Natural killer cell (primary cell): ENCODE measurements at regions not wholly inside any gene's neighbourhood (a gene's known extent, or its start where the extent isn't known, plus 50 kb on each side); places are given as distances from the start of the nearest gene placed in this dataset.

Experiments used
- ATAC-seq, 3 donors: fragments of 150-1000 bp in 2 of 3; fragments of 200-7000 bp in 1 of 3; cut with Tn5 transposase; 1 replicate in 1 of 3; 2 replicates in 2 of 3; pipeline ENCODE4 v1.10.0; 2021; ENCODE audit warnings: mild to moderate bottlenecking in 2 of 3, moderate library complexity in 2 of 3
- DNase-seq, 2 donors: peaks; one replicate each; pipeline versions ENCODE4 v3.0.0 to v3.0.0-alpha.2; 2013 to 2021; ENCODE audit warnings: mixed read lengths in 1 of 2
- H3K27ac ChIP-seq: one replicate; pipeline ENCODE4 v1.5.1; 2013; ENCODE audit warnings: mild to moderate bottlenecking, low read length
- H3K27me3 ChIP-seq: one replicate; pipeline ENCODE4 v1.6.1; 2013; ENCODE audit warnings: low read length; ENCODE audit not compliant: control insufficient read depth, insufficient read depth
- H3K36me3 ChIP-seq: one replicate; pipeline ENCODE4 v1.6.1; 2013; ENCODE audit warnings: low read length; ENCODE audit not compliant: control insufficient read depth, insufficient read depth
- H3K4me1 ChIP-seq: one replicate; pipeline ENCODE4 v1.6.1; 2013; ENCODE audit warnings: low read length; ENCODE audit not compliant: control insufficient read depth, insufficient read depth
- H3K4me3 ChIP-seq: one replicate; pipeline ENCODE4 v1.5.1; 2013; ENCODE audit warnings: low read length
- H3K9me3 ChIP-seq: one replicate; pipeline ENCODE4 v1.6.1; 2013; ENCODE audit warnings: low read length; ENCODE audit not compliant: control insufficient read depth, insufficient read depth
- H3K27ac Mint-ChIP-seq, 2 donors: one replicate each; pipeline ENCODE4 v1.8.0; 2022; ENCODE audit warnings: mild to moderate bottlenecking in 2 of 2, mixed read lengths in 2 of 2, moderate library complexity in 1 of 2
- H3K27me3 Mint-ChIP-seq, 2 donors: one replicate each; pipeline ENCODE4 v1.8.0; 2022; ENCODE audit warnings: low read depth in 2 of 2, mixed read lengths in 2 of 2
- H3K36me3 Mint-ChIP-seq: one replicate; pipeline ENCODE4 v1.8.0; 2022; ENCODE audit warnings: mixed read lengths
- H3K4me1 Mint-ChIP-seq, 2 donors: one replicate each; pipeline ENCODE4 v1.8.0; 2022; ENCODE audit warnings: mixed read lengths in 2 of 2
- H3K4me3 Mint-ChIP-seq: one replicate; pipeline ENCODE4 v1.8.0; 2022; ENCODE audit warnings: mild to moderate bottlenecking, moderate library complexity, mixed read lengths
- H3K9me3 Mint-ChIP-seq, 2 donors: one replicate each; pipeline ENCODE4 v1.8.0; 2022; ENCODE audit warnings: mixed read lengths in 2 of 2
- CTCF ChIP-seq: fragments of 200-600 bp; IDR thresholded peaks from one replicate; pipeline ENCODE4 v1.8.0; 2022; ENCODE audit warnings: antibody characterized with exemption
- WGBS: methylation state at CpG from one replicate; pipeline ENCODE4 v1.1.7; 2013; ENCODE audit warnings: missing lambda C conversion rate; ENCODE audit not compliant: insufficient coverage; 5-methylcytosine and 5-hydroxymethylcytosine counted together
- intact Hi-C: fragments of 100-400 bp; cut with micrococcal nuclease; formaldehyde crosslinking; loops from one replicate; pipeline ENCODE4 v1.14.2; 2022

DNA sequence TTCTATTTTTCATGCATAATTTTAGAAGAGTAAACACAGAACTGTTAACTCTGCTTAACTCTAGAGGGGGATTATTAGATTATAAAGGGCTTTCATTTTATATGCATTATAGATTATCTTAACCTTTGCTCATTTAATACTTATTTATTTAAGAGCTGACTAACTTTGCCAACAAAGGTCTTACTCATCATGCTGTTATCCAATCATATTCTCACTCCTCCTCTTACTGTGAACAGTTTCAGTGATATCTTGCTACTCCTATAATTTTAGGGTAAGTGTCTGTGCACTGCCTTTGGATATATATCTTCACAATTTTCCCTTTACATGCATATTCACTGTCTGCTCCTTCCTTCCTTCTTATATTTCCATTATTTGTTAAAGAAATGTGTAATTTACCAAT lies 1814.9 kb downstream of the STIM2 start:
- H3K27me3 ChIP-seq, result no peaks in the 10 kb centered on the region
- peaks cover 4 to 16% of the 10 kb centered on the region in 2 donors for H3K9me3 Mint-ChIP-seq
- DNase-seq, result no peak
- no peaks in the 10 kb centered on the region for H3K4me1 ChIP-seq
- ATAC-seq, result no peak
- no peaks in the 10 kb centered on the region for H3K27me3 Mint-ChIP-seq
- H3K9me3 ChIP-seq, result peaks cover 9% of the 10 kb centered on the region
- no peak overlapping the region for H3K27ac ChIP-seq
- no peaks in the 10 kb centered on the region for H3K36me3 Mint-ChIP-seq
- no peak overlapping the region for H3K27ac Mint-ChIP-seq
- no peak for TF ChIP-seq CTCF
- intact Hi-C loops, result no loop called here
- H3K36me3 ChIP-seq, result no peaks in the 10 kb centered on the region
- no peak overlapping the region for H3K4me3 Mint-ChIP-seq
- H3K4me1 Mint-ChIP-seq, result no peaks in the 10 kb centered on the region
- H3K4me3 ChIP-seq, result no peak overlapping the region

DNA sequence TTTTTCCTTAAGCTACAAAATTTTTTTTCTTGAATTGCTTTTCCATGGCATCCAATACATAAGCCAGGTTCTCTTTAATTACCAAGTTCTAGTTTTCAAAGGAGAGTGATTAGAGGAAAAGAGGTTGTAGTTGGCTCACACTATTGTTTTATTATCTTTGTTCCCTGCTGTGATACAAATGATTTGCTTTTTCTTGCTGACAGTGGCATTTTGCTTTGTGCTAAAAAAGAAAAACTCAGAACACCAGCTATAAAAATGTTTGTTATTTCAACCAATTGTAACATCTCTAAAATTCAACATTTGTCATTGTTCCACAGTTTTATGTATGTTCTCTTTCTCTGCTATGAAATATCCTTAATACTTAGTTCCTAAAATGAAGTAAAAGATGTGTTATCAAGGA lies 1817.2 kb downstream of the STIM2 start:
- Histone ChIP-seq H3K9me3 (peaks cover 9% of the 10 kb centered on the region), H3K4me1 (no peaks in the 10 kb centered on the region), H3K27ac (no peak overlapping the region), H3K27me3 (no peaks in the 10 kb centered on the region), H3K4me3 (no peak overlapping the region), H3K36me3 (no peaks in the 10 kb centered on the region)
- no peak overlapping the region for H3K4me3 Mint-ChIP-seq
- H3K27ac Mint-ChIP-seq, result no peak overlapping the region
- H3K27me3 Mint-ChIP-seq, result no peaks in the 10 kb centered on the region
- intact Hi-C loops, result no loop called here
- no peak for DNase-seq
- peaks cover 2 to 11% of the 10 kb centered on the region in 2 donors for H3K9me3 Mint-ChIP-seq
- H3K4me1 Mint-ChIP-seq, result no peaks in the 10 kb centered on the region
- no peak for TF ChIP-seq CTCF
- no peaks in the 10 kb centered on the region for H3K36me3 Mint-ChIP-seq
- ATAC-seq, result no peak

DNA sequence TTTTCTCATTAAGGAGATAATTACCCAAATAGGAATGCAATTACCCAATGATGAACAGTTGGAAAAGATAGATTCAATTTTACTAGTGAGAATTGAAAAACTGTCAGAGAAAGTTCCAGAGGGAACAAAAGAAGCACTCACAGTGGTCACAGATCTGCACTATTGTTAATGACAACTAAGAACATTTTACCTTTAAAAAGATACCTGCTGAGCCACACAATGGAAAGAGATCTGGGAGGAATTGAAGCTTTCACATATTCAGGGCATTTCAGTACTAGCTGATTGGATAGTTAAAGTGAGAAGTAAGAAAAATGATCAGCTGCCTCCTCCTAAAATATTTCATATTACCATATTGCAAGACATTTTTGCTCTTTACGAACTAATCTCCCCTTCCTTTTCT lies 1822.2 kb downstream of the STIM2 start:
- WGBS, result no CpG with 5 or more reads among the region's 1 CpG
- H3K4me1 ChIP-seq, result no peaks in the 10 kb centered on the region
- no peak overlapping the region for H3K27ac ChIP-seq
- ATAC-seq (no peak), DNase-seq (no peak)
- no peak overlapping the region for H3K4me3 ChIP-seq
- no peaks in the 10 kb centered on the region for H3K27me3 Mint-ChIP-seq
- no peaks in the 10 kb centered on the region for H3K27me3 ChIP-seq
- no peak overlapping the region for H3K27ac Mint-ChIP-seq
- peaks cover 5 to 14% of the 10 kb centered on the region in 2 donors for H3K9me3 Mint-ChIP-seq
- no peaks in the 10 kb centered on the region for H3K36me3 ChIP-seq
- no peaks in the 10 kb centered on the region for H3K9me3 ChIP-seq
- no peaks in the 10 kb centered on the region for H3K36me3 Mint-ChIP-seq
- no peak for TF ChIP-seq CTCF
- intact Hi-C loops, result no loop called here
- no peaks in the 10 kb centered on the region for H3K4me1 Mint-ChIP-seq
- H3K4me3 Mint-ChIP-seq, result no peak overlapping the region

- DNase-seq (no peak), ATAC-seq (no peak)
- Mint-ChIP-seq H3K4me1 (no peaks in the 10 kb centered on the region), H3K9me3 (peaks cover 9 to 16% of the 10 kb centered on the region in 2 donors), H3K27me3 (no peaks in the 10 kb centered on the region), H3K27ac (no peak overlapping the region), H3K36me3 (no peaks in the 10 kb centered on the region), H3K4me3 (no peak overlapping the region)
- Histone ChIP-seq H3K36me3 (no peaks in the 10 kb centered on the region), H3K4me3 (no peak overlapping the region), H3K9me3 (no peaks in the 10 kb centered on the region), H3K27me3 (no peaks in the 10 kb centered on the region), H3K4me1 (no peaks in the 10 kb centered on the region), H3K27ac (no peak overlapping the region)
- WGBS, result 57% methylated on average over 4 of the region's 4 CpGs
- intact Hi-C loops, result no loop called here
- TF ChIP-seq CTCF, result no peak
Measured at GRCh38 chr4:28686618-28687017, 1826.0 kb downstream of the STIM2 start.
